T-helper 1 cell treated with Interleukin-12 subunit alpha and Interleukin-12 subunit beta and Interleukin-4 antibody, amounts not matched to agents 30 μg/mL and 1 μg/mL, for 36 hours (primary cell): ENCODE measurements at regions not wholly inside any gene's neighbourhood (a gene's known extent, or its start where the extent isn't known, plus 50 kb on each side); places are given as distances from the start of the nearest gene placed in this dataset.
"Not testable (repeated sequence)": the region's sequence is repeated elsewhere in the genome, so short reads cannot be mapped to it uniquely, and the experiment has no call there.

Experiments
- H3K27ac Mint-ChIP-seq: one replicate; pipeline ENCODE4 v1.8.0; 2021; ENCODE audit warnings: mild to moderate bottlenecking, mixed read lengths
- H3K27me3 Mint-ChIP-seq: one replicate; pipeline ENCODE4 v1.8.0; 2021; ENCODE audit warnings: low read depth, mixed read lengths
- H3K36me3 Mint-ChIP-seq: one replicate; pipeline ENCODE4 v1.8.0; 2021; ENCODE audit warnings: low read depth, mixed read lengths
- H3K4me1 Mint-ChIP-seq: one replicate; pipeline ENCODE4 v1.8.0; 2021; ENCODE audit warnings: low read depth, mixed read lengths
- H3K4me3 Mint-ChIP-seq: one replicate; pipeline ENCODE4 v1.8.0; 2021; ENCODE audit warnings: mild to moderate bottlenecking, moderate library complexity, mixed read lengths
- H3K9me3 Mint-ChIP-seq: one replicate; pipeline ENCODE4 v1.8.0; 2021; ENCODE audit warnings: mixed read lengths

DNA sequence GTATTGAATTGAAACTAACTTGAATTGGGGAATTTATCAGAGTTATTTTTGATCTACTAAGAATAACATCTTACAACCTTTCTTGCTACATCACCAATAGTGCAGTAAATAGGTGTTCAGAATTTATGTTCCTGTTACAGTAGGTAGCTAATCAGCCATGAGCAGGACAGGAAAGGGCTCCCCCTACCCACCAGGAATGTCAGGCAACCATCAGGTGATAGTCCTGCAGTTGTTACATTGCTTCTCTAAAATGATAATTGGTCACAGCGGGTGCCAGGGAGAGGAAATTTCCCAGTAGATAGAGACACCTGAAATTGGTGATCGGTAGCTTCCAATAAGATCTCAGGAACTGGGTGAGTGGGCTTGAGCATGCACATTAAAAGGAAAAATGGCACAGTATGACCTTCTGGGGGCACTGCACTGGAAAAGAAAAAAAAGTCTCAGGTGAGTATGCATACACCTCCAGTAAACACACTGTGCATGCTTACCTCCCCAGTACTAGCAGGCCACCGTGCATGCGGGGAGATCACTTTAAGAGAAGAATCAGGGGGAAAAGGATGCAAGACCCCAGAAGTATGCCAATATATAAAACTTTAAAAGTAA is 1092.0 kb upstream of the LRRTM1 start:
- no peak overlapping the region for H3K4me3 Mint-ChIP-seq
- no peaks in the 10 kb centered on the region for H3K27me3 Mint-ChIP-seq
- no peaks in the 10 kb centered on the region for H3K36me3 Mint-ChIP-seq
- H3K4me1 Mint-ChIP-seq, result no peaks in the 10 kb centered on the region
- no peak overlapping the region for H3K27ac Mint-ChIP-seq
- H3K9me3 Mint-ChIP-seq, result peaks cover 12% of the 10 kb centered on the region

DNA sequence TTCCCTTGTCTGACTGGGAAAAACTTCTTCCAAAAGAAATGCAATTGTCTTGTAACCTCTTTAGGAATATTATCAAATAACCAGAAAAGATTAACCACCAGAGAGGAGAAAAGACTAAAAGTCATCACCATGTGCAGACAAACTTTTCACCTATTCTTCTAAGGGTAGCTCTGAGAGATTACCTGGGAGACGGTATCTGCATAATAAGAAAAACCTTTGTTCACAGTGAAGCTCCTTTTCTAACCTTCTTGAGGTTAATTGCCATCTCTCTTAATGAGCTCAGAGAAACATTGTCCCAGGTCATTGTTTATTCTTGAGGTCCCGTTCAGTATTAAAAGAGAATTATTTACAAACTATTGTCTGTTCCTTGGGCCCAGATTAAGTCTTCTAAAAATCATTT is 1091.2 kb upstream of the LRRTM1 start:
- Mint-ChIP-seq H3K36me3 (no peaks in the 10 kb centered on the region), H3K4me3 (no peak overlapping the region), H3K9me3 (peaks cover 12% of the 10 kb centered on the region), H3K27me3 (no peaks in the 10 kb centered on the region), H3K4me1 (no peaks in the 10 kb centered on the region), H3K27ac (no peak overlapping the region)

DNA sequence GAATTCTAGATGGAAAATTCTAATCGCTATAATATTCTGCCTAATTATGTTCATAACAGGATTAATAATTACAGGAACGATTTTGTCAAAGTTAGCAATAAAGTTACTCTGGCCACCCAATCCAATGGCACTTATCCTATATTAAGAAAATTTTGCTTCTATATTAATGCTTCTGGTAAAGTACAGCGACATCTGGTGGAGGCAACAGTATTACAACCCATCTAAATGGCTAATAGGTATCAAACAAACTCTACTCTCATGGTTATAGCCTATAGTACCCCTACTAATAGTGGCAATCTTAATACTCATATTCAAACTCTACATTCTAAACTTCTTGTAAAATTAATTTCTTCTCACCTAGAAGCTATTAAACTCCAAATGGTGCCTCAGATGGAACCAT is 1084.7 kb upstream of the LRRTM1 start:
- H3K36me3 Mint-ChIP-seq, result no peaks in the 10 kb centered on the region
- no peak overlapping the region for H3K27ac Mint-ChIP-seq
- no peaks in the 10 kb centered on the region for H3K27me3 Mint-ChIP-seq
- peaks cover 27% of the 10 kb centered on the region for H3K9me3 Mint-ChIP-seq
- H3K4me3 Mint-ChIP-seq, result no peak overlapping the region
- no peaks in the 10 kb centered on the region for H3K4me1 Mint-ChIP-seq

DNA sequence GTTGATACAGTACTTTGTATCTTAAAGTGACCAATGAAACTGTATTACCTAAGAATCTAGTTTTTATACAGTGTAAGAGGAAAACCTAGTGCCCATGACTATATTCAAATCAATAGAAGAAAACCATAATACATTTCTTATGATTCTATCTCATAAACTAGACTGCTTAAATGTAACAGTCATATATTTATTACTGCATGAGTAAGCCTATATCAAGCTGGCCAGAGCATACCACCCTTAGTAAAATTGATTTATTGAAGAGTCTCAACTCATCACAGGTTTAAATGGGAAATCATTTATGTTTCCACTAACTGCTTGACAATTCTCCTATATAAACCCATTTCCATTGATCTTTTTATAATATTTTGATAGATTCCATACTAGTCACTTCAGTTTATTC is 1059.2 kb upstream of the LRRTM1 start:
- H3K27ac Mint-ChIP-seq, result no peak overlapping the region
- H3K9me3 Mint-ChIP-seq, result peaks cover 21% of the 10 kb centered on the region
- no peaks in the 10 kb centered on the region for H3K27me3 Mint-ChIP-seq
- no peaks in the 10 kb centered on the region for H3K36me3 Mint-ChIP-seq
- H3K4me3 Mint-ChIP-seq, result no peak overlapping the region
- H3K4me1 Mint-ChIP-seq, result no peaks in the 10 kb centered on the region

DNA sequence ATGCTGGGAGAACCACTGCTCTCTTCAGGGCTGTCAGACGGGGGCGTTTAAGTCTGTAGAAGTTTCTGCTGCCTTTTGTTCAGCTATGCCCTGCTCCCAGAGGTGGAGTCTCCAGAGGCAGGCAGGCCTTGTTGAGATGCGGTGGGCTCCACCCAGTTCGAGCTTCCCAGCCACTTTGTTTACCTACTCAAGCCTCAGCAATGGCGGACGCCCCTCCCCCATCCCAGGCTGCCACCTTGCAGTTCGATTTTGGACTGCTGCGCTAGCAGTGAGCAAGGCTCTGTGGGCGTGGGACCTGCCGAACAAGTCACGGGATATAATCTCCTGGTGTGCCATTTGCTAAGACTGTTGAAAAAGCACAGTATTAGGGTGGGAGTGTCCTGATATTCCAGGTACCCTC is 1057.9 kb upstream of the LRRTM1 start:
- not testable (repeated sequence) for H3K36me3 Mint-ChIP-seq, H3K4me1 Mint-ChIP-seq, H3K4me3 Mint-ChIP-seq, H3K27ac Mint-ChIP-seq, H3K27me3 Mint-ChIP-seq
- peaks cover 28% of the 10 kb centered on the region for H3K9me3 Mint-ChIP-seq

DNA sequence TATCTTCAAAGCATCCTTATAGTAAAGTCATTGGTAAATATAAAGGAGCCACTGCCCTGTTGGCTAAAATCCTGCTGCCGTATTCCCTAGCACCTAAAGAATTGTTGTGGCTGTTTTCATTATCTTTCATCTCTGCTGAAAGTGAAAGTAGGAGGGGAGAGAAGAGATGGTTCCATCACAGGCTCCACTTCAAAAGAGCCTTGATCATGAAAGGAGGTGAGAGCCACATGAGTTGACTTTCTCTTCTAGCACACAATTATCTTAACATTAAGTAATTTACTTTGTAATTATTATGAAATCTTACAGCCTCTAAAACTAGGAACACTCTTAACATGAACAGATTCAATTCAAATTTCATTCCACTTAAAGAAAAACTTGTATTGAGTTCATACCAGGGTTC is 1050.9 kb upstream of the LRRTM1 start:
- no peaks in the 10 kb centered on the region for H3K4me1 Mint-ChIP-seq
- no peak overlapping the region for H3K27ac Mint-ChIP-seq
- H3K4me3 Mint-ChIP-seq, result no peak overlapping the region
- H3K27me3 Mint-ChIP-seq, result no peaks in the 10 kb centered on the region
- H3K36me3 Mint-ChIP-seq, result no peaks in the 10 kb centered on the region
- peaks cover 34% of the 10 kb centered on the region for H3K9me3 Mint-ChIP-seq

DNA sequence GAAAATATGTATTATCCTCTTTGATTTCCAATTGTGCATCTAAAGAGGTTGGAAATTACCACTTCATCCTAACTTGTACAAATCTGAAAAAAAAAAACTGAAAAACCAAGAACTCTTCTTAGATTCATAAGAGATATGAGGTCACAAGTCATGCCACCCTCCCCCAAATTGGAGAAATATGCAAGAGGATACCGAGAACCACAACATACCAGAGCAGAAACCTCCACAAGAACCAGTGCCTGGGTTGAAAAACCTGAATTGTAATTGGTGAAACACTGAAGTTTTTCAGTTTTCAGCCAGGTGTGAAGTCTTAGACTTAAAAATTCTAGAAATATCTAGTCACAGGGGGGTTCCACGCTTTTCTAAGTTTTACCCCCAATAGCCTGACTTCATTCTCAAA is 1029.5 kb upstream of the LRRTM1 start:
- no peak overlapping the region for H3K4me3 Mint-ChIP-seq
- no peak overlapping the region for H3K27ac Mint-ChIP-seq
- H3K4me1 Mint-ChIP-seq, result no peaks in the 10 kb centered on the region
- H3K9me3 Mint-ChIP-seq, result peaks cover 13% of the 10 kb centered on the region
- H3K27me3 Mint-ChIP-seq, result no peaks in the 10 kb centered on the region
- no peaks in the 10 kb centered on the region for H3K36me3 Mint-ChIP-seq

DNA sequence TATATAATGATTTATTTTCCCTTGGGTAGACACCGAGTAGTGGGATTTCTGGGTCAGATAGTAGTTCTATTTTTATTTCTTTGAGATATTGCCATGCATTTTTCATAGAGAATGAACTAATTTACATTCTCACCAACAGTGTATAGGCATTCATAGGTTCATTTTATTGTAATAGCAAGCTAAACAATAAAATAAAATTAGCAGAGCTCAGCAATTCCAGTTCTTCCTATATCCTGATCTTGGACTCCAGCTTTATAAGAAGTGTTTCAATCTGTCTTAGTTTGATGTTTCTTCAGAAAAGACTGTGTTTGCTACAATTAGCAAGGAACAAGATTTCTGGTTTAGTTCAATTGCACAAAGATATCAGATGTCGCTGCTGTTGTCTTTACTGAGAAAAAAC is 1024.4 kb upstream of the LRRTM1 start:
- H3K27me3 Mint-ChIP-seq, result no peaks in the 10 kb centered on the region
- H3K27ac Mint-ChIP-seq, result no peak overlapping the region
- no peaks in the 10 kb centered on the region for H3K4me1 Mint-ChIP-seq
- no peak overlapping the region for H3K4me3 Mint-ChIP-seq
- H3K9me3 Mint-ChIP-seq, result peaks cover 14% of the 10 kb centered on the region
- H3K36me3 Mint-ChIP-seq, result no peaks in the 10 kb centered on the region

DNA sequence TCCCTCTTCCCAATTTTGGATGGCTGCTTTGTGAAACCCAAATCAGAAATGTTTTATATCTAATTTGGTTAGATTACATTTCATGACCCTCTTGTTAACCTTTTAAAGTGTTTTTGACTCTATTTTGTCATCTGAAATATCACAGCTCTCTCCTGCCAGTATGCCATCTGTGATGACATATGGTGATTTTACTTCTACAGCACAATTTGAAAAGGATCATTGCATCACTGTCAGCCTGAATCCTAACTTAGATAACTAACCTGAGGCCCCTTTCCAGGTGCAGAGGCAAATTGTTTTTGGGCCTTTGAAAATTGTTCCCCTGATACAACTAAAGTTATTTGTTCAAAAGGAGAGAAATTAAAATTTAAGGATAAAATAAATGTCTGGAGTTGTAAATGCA is 1023.4 kb upstream of the LRRTM1 start:
- Mint-ChIP-seq H3K4me3 (no peak overlapping the region), H3K9me3 (peaks cover 23% of the 10 kb centered on the region), H3K4me1 (no peaks in the 10 kb centered on the region), H3K27me3 (no peaks in the 10 kb centered on the region), H3K27ac (no peak overlapping the region), H3K36me3 (no peaks in the 10 kb centered on the region)

DNA sequence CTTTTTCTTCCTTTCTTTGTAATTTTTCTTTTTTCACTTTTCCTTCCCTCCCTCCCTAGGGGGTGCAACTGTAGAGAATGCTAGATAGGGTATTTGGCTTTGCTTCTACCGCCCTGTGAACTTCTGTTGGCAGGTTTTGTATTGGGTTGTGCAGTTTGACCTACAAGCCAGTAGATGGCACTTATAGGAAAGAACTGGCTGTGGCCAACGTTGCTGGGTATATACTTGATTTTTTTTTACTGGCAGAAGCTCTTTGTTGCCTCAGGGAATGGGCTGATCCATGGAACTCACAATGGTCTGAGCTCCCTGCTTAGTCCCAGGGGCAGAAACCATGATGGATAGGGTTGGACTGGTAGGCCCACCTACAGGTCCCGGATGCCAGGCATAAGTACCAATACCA is 1019.5 kb upstream of the LRRTM1 start:
- Mint-ChIP-seq H3K27me3 (no peaks in the 10 kb centered on the region), H3K36me3 (no peaks in the 10 kb centered on the region), H3K4me3 (no peak overlapping the region), H3K27ac (no peak overlapping the region), H3K4me1 (no peaks in the 10 kb centered on the region), H3K9me3 (peaks cover 20% of the 10 kb centered on the region)

DNA sequence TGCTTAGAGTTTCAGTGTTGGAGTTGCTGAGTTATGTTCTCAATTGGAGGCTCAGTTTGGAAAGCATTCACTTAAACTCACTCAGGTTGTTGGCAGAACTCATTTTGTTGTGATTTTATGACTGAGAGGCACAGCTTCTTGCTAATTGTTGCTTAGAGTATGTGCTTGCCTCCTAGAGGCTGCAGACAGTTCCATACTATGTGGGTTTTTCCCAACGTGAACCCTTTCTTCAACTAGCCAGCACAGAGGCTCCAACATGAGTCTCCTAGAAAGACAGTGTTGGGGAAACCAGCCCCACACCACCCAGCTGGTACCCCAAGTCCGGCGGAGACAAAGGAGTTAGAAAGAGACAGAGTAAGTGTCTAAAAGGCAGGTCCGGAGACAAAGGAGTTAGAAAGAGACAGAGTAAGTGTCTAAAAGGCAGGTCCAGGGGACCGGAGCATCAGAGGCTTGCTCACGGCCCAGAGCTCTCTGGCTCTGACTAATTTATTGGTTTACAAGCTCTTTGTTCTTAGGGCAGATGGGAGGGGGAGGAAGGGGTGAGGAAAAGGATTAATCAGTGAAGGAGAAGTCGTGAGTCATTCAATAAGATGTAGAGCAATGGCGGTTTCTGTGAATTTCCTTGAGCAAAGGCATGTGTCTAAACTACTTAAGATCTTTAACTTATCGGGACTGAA is 999.7 kb upstream of the LRRTM1 start:
- no peaks in the 10 kb centered on the region for H3K27me3 Mint-ChIP-seq
- no peak overlapping the region for H3K4me3 Mint-ChIP-seq
- no peaks in the 10 kb centered on the region for H3K4me1 Mint-ChIP-seq
- H3K27ac Mint-ChIP-seq, result no peak overlapping the region
- H3K9me3 Mint-ChIP-seq, result peaks cover 33% of the 10 kb centered on the region
- H3K36me3 Mint-ChIP-seq, result no peaks in the 10 kb centered on the region

DNA sequence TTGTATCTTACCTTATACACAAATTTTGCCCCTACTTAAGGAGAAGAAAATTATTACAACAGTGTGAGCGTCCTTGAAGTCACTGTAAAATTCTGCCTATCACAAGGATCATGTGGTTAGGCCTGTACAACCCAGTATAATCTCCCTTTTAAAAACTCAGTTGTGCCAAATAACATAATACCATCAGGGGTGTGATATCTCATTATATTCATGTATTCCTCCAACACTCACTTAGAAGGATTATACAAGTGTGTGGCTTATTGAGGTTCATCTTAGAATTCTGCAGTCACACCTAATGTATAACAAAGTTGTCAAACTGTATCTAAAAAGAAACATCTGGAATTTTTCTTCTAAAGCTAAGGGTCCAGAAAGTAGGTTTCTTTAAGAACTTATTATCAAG is 998.8 kb upstream of the LRRTM1 start:
- no peak overlapping the region for H3K4me3 Mint-ChIP-seq
- peaks cover 31% of the 10 kb centered on the region for H3K9me3 Mint-ChIP-seq
- no peak overlapping the region for H3K27ac Mint-ChIP-seq
- no peaks in the 10 kb centered on the region for H3K4me1 Mint-ChIP-seq
- H3K36me3 Mint-ChIP-seq, result no peaks in the 10 kb centered on the region
- H3K27me3 Mint-ChIP-seq, result no peaks in the 10 kb centered on the region

DNA sequence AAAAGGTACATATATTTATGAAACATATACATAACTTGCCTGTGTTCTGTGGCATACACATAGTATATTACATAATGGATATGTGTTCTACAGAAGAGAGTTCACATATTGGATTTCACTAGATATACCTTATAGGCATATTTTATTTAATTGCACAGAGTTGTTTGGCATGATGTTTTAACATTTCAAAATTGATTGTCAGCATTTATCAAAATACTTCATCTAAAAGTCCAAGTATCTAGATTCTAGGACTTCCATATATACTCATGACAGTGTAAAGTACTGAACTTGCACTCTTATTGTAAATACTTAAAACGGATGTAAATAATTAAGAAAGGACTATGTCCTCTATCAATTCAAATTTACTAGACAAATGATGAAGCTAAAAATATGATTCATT is 995.3 kb upstream of the LRRTM1 start:
- Mint-ChIP-seq H3K27ac (no peak overlapping the region), H3K4me3 (no peak overlapping the region), H3K36me3 (no peaks in the 10 kb centered on the region), H3K4me1 (no peaks in the 10 kb centered on the region), H3K27me3 (no peaks in the 10 kb centered on the region), H3K9me3 (peaks cover 17% of the 10 kb centered on the region)

DNA sequence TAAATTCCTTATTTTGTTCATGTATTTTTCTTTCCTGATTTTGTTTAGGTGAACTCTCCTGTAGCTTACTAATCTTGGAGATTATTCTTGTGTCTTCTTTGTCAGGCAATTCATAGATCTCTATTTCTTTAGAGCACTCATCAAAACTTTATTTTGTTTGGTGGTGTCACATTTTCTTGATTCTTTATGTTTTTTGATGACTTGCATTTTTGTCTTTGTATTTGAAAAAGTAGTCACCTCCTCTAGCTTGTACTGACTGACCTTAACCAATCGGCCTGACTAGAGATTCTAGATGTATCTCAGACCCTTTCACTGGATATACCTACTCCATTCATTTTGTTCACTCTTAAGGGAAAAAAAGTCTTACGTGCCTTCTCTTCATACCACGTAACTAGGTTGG is 986.3 kb upstream of the LRRTM1 start:
- H3K4me3 Mint-ChIP-seq, result no peak overlapping the region
- H3K27ac Mint-ChIP-seq, result no peak overlapping the region
- no peaks in the 10 kb centered on the region for H3K36me3 Mint-ChIP-seq
- peaks cover 34% of the 10 kb centered on the region for H3K9me3 Mint-ChIP-seq
- no peaks in the 10 kb centered on the region for H3K27me3 Mint-ChIP-seq
- H3K4me1 Mint-ChIP-seq, result no peaks in the 10 kb centered on the region

DNA sequence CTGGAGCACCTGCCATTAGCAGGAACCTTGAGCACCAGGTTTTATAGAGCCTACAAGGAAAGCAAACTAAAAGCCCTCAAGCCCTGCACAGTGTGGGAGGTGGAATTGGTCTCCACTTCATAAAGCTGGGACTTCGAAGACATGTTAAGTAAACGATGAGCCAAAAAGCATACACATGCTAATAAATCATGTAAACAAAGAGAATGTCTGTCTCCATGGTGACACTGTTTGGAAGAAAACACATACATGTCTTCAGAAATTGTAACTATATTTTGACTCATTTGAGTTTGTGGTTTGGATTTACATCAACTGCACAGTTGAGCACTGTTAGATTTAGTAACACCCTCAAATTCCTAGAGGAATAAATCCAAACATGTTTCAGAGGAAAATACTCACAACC is 978.5 kb upstream of the LRRTM1 start:
- Mint-ChIP-seq H3K4me1 (no peaks in the 10 kb centered on the region), H3K4me3 (no peak overlapping the region), H3K9me3 (peaks cover 20% of the 10 kb centered on the region), H3K27ac (no peak overlapping the region), H3K36me3 (no peaks in the 10 kb centered on the region), H3K27me3 (no peaks in the 10 kb centered on the region)
